A673 (cell line): ENCODE measurements at regions not wholly inside any gene's neighbourhood (a gene's known extent, or its start where the extent isn't known, plus 50 kb on each side); places are given as distances from the start of the nearest gene placed in this dataset.

ENCODE experiments used
- CTCF ChIP-seq: fragments of 300-800, 200-600 bp; sonication (generic); conservative IDR thresholded peaks from 2 replicates; pipeline ENCODE4 v1.5.1; 2017; ENCODE audit warnings: low read depth, mild to moderate bottlenecking, antibody characterized with exemption, low read length, moderate library complexity, mixed read lengths
- EZH2 ChIP-seq: fragments of 200-600 bp; sonication (generic); IDR thresholded peaks from 2 replicates; pipeline ENCODE4 v1.6.1; 2017; ENCODE audit warnings: borderline replicate concordance, low read depth, mild to moderate bottlenecking, mixed read lengths, antibody characterized with exemption, low read length; ENCODE audit not compliant: poor library complexity, severe bottlenecking

GRCh38 chr16:85412911-85413520, 200.1 kb upstream of the GSE1 start:
- TF ChIP-seq CTCF (no peak), EZH2 (no peak)
